ENCODE measurements at regions not wholly inside any gene's neighbourhood (a gene's known extent, or its start where the extent isn't known, plus 50 kb on each side); places are given as distances from the start of the nearest gene placed in this dataset.

GRCh38 chr9:14516656-14517055 lies 176.6 kb downstream of the ZDHHC21 start:
- TF ChIP-seq CTCF (conservative IDR thresholded peaks at IDR 0.05; ENCODE audit: low read depth, low read length) (no peak), EZH2 (IDR thresholded peaks at IDR 0.05; ENCODE audit: borderline replicate concordance, low read depth, low read length, poor library complexity, severe bottlenecking) (no peak)
